K562 (cell line): ENCODE measurements at regions not wholly inside any gene's neighbourhood (a gene's known extent, or its start where the extent isn't known, plus 50 kb on each side); places are given as distances from the start of the nearest gene placed in this dataset.

Experiments used
- ATAC-seq: fragments of 200-7000 bp; cut with Tn5 transposase; 3 replicates; pipeline ENCODE4 v1.9.1; 2020; ENCODE audit warnings: moderate library complexity
- BruUV-seq: library from RNA; stranded (reverse); fragments of 400-500 nt; replicated peaks from 2 replicates; lab custom pipeline; 2021; lab: Mats Ljungman, UMichigan
- CTCF ChIA-PET: fragments of 300-600 bp; formaldehyde crosslinking; extraction: SDS; loops from one replicate; lab custom pipeline; 2021; ENCODE audit warnings: low intra/inter-chr PET ratio; lab: Yijun Ruan, JAX
- POLR2A ChIA-PET: fragments of 300-600, 350-650 bp; sonication (Branson Sonifier 250); formaldehyde crosslinking; extraction: SDS; loops from one replicate; lab custom pipeline; 2021; ENCODE audit warnings: antibody characterized with exemption, inconsistent platforms; lab: Yijun Ruan, JAX
- DNase-seq, 4 experiments: peaks; one replicate each; pipeline versions ENCODE4 v3.0.0 to v3.0.0-alpha.2; 2011 to 2018; ENCODE audit warnings: low spot score in 3 of 4, mixed read lengths in 3 of 4; ENCODE audit errors: extremely low read depth in 1 of 4
- FAIRE-seq: peaks from 2 replicates; lab custom pipeline; 2011; peaks lifted over from hg19 to GRCh38; lab: Jason Lieb, UNC
- H2AFZ ChIP-seq: 2 replicates; pipeline ENCODE4 v1.6.0; 2011; ENCODE audit warnings: low read depth, low read length, control low read depth, inconsistent platforms
- H3K27ac ChIP-seq: fragments of 200-600 bp; 3 replicates; pipeline ENCODE4 v1.8.0; 2011; ENCODE audit warnings: low read depth, mild to moderate bottlenecking, control low read depth, inconsistent platforms, low read length, moderate library complexity, mixed read lengths; ENCODE audit errors: extremely low read depth
- H3K27me3 ChIP-seq, 2 experiments: fragments of 300-600 bp in 1 of 2; 2 replicates in 1 of 2; 3 replicates in 1 of 2; pipeline versions ENCODE4 v1.6.0 to v1.8.0; 2011; ENCODE audit warnings: inconsistent platforms in 2 of 2, low read length in 2 of 2, mild to moderate bottlenecking in 1 of 2, mixed read lengths in 1 of 2, moderate library complexity in 1 of 2; ENCODE audit not compliant: control insufficient read depth in 2 of 2, insufficient read depth in 2 of 2
- H3K36me3 ChIP-seq: fragments of 300-600 bp; 3 replicates; pipeline ENCODE4 v1.8.0; 2011; ENCODE audit warnings: mild to moderate bottlenecking, low read length, inconsistent platforms; ENCODE audit not compliant: control insufficient read depth, insufficient read depth
- H3K4me1 ChIP-seq, 2 experiments: fragments of 200-600 bp in 1 of 2; replicated peaks in 1 of 2; 2 replicates in 1 of 2; 3 replicates in 1 of 2; pipeline versions ENCODE4 v1.5.1 to v1.8.0; 2011; ENCODE audit warnings: inconsistent platforms in 2 of 2, low read length in 2 of 2, mild to moderate bottlenecking in 1 of 2, mixed read lengths in 1 of 2, moderate library complexity in 1 of 2; ENCODE audit not compliant: control insufficient read depth in 2 of 2, insufficient read depth in 2 of 2
- H3K4me2 ChIP-seq: 2 replicates; pipeline ENCODE4 v1.6.1; 2011; ENCODE audit warnings: low read length, control low read depth, inconsistent platforms, mixed read lengths; ENCODE audit not compliant: insufficient read depth
- H3K4me3 ChIP-seq: fragments of 200-600 bp; sonication (generic), shearing (Covaris generic); 2 replicates; pipeline ENCODE4 v1.5.1; 2016; ENCODE audit warnings: control low read depth, inconsistent platforms
- H3K79me2 ChIP-seq: fragments of 200-600 bp; 3 replicates; pipeline ENCODE4 v1.8.0; 2011; ENCODE audit warnings: low read length, inconsistent platforms; ENCODE audit not compliant: control insufficient read depth, insufficient read depth
- H3K9ac ChIP-seq, 2 experiments: 2 replicates each; pipeline versions ENCODE4 v1.6.0 to v1.6.1; 2011; ENCODE audit warnings: low read depth in 2 of 2, low read length in 2 of 2, control low read depth in 1 of 2, inconsistent platforms in 1 of 2, mild to moderate bottlenecking in 1 of 2, mixed read lengths in 1 of 2; ENCODE audit not compliant: insufficient read depth in 1 of 2
- H3K9me1 ChIP-seq: one replicate; pipeline ENCODE4 v1.6.0; 2011; ENCODE audit warnings: inconsistent platforms, mild to moderate bottlenecking, low read length, moderate library complexity; ENCODE audit not compliant: control insufficient read depth, insufficient read depth
- H3K9me3 ChIP-seq: replicated peaks from 2 replicates; pipeline ENCODE4 v1.5.1; 2011; ENCODE audit warnings: low read depth, low read length, inconsistent platforms; ENCODE audit not compliant: control insufficient read depth, insufficient read depth
- H4K20me1 ChIP-seq: replicated peaks from 2 replicates; pipeline ENCODE4 v1.6.1; 2011; ENCODE audit warnings: low read length, inconsistent platforms, mixed read lengths; ENCODE audit not compliant: control insufficient read depth, insufficient read depth
- BRD9 ChIP-seq: fragments of 450-650 bp; IDR thresholded peaks from 2 replicates; pipeline ENCODE4 v1.6.1; 2018; ENCODE audit warnings: low read depth; ENCODE audit not compliant: partially characterized antibody
- FOSL1 ChIP-seq: fragments of 200-800 bp; sonication (Bioruptor generic); conservative IDR thresholded peaks from 2 replicates; pipeline ENCODE4 v1.6.1; 2016; ENCODE audit warnings: missing genetic modification characterization, missing compliant biosample characterization
- MECOM ChIP-seq: fragments of 250-450 bp; sonication (Bioruptor Pico); IDR thresholded peaks from 2 replicates; pipeline ENCODE4 v1.8.0; 2022; ENCODE audit warnings: inconsistent platforms
- NEUROD1 ChIP-seq: fragments of 150-350 bp; IDR thresholded peaks from 2 replicates; pipeline ENCODE4 v1.6.1; 2014; ENCODE audit warnings: borderline replicate concordance, low read length, low read depth; ENCODE audit not compliant: partially characterized antibody
- POLR2A ChIP-seq: fragments of 450-650 bp; conservative IDR thresholded peaks from 2 replicates; pipeline ENCODE4 v1.6.1; 2016
- PPARD ChIP-seq: fragments of 250-450 bp; sonication (Bioruptor Pico); IDR thresholded peaks from 2 replicates; pipeline ENCODE4 v1.8.0; 2022; ENCODE audit warnings: inconsistent platforms, mild to moderate bottlenecking, moderate library complexity
- RBM22 ChIP-seq: fragments of 200-400 bp; formaldehyde crosslinking; IDR thresholded peaks from 2 replicates; pipeline ENCODE4 v1.6.1; 2018; ENCODE audit warnings: low read length, low read depth; ENCODE audit not compliant: poor library complexity, severe bottlenecking
- SAP30 ChIP-seq: fragments of 200-600 bp; sonication (generic); IDR thresholded peaks from 2 replicates; pipeline ENCODE4 v1.6.1; 2012; ENCODE audit warnings: borderline replicate concordance, low read depth, mild to moderate bottlenecking, moderate library complexity, low read length, control low read depth, inconsistent platforms; ENCODE audit not compliant: insufficient read depth, poor library complexity, severe bottlenecking
- TSC22D4 ChIP-seq: fragments of 450-650 bp; IDR thresholded peaks from 2 replicates; pipeline ENCODE4 v1.6.1; 2016; ENCODE audit warnings: missing genetic modification characterization, missing biosample characterization, control low read depth
- ZKSCAN1 ChIP-seq: fragments of 150-350 bp; IDR thresholded peaks from 2 replicates; pipeline ENCODE4 v1.6.1; 2016; ENCODE audit warnings: low read depth, low read length
- ZNF165 ChIP-seq: fragments of 250-450 bp; sonication (Bioruptor Pico); IDR thresholded peaks from 2 replicates; pipeline ENCODE4 v1.4.0; 2020; ENCODE audit warnings: borderline replicate concordance
- WGBS: fragments of 100-300 bp; shearing (Covaris generic); methylation state at CpG from one replicate; pipeline ENCODE4 v1.1.6; 2016; ENCODE audit warnings: low coverage, mixed read lengths; ENCODE audit not compliant: insufficient coverage; ENCODE audit errors: missing lambda C conversion rate; 5-methylcytosine and 5-hydroxymethylcytosine counted together
- in situ Hi-C: fragments of 300-500 bp; cut with MboI; formaldehyde crosslinking; loops from 4 replicates; pipeline ENCODE4 v1.15.0; 2018; ENCODE audit warnings: inconsistent platforms, mixed read lengths
- intact Hi-C: fragments of 100-400 bp; cut with micrococcal nuclease; formaldehyde crosslinking; loops from 2 replicates; pipeline ENCODE4 v1.14.2; 2022
- TF ChIP-seq, protein P1 (sequence below), 2 experiments: IDR thresholded peaks; 2 replicates each; pipeline ENCODE4 v1.6.1; 2011; ENCODE audit warnings: borderline replicate concordance in 1 of 2, control low read depth in 1 of 2, low read depth in 1 of 2, low read length in 1 of 2, mild to moderate bottlenecking in 1 of 2, mixed read lengths in 1 of 2, moderate library complexity in 1 of 2; ENCODE audit not compliant: insufficient read depth in 1 of 2, insufficient read length in 1 of 2, poor library complexity in 1 of 2, severe bottlenecking in 1 of 2; ENCODE audit errors: extremely low read depth in 1 of 2

DNA sequence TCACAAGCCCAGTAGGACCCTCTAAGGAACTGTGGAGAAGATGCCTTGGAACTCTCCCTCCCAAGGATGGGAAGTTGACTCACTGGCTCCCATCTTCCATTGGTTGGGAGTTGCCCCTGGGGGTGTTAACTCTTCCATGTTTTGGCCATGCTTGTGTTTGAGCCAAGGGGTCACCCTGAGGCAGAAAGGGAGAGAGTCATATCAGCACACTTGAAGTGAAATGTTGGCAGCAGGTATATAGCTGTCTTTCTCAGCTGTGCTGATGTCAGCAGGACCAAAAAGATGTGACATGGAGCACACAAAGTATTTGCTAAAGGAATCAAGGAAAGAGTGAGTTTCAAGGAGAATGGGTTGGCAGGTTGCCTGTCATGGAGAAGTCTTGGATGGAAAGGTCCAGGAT is 359.4 kb downstream of the RPS24 start:
- peaks cover 7 to 21% of the 10 kb centered on the region in 2 experiments for H3K27me3 ChIP-seq
- no peak overlapping the region for H3K4me3 ChIP-seq
- H3K36me3 ChIP-seq = no peaks in the 10 kb centered on the region
- POLR2A ChIA-PET = interaction anchor here (0.7 to 1.3 kb wide), 2 partner anchors 12 to 21 kb away, joined by 4 read pairs; no protein-coding TSS in a partner anchor
- in situ Hi-C loops = no loop called here
- H3K9ac ChIP-seq = no peak overlapping the region
- DNase-seq = no peak
- no peaks in the 10 kb centered on the region for H3K9me3 ChIP-seq
- TF ChIP-seq ZKSCAN1 (no peak), MECOM (CRISPR knock-in tag) (no peak), TSC22D4 (tag) (no peak)
- TF ChIP-seq, all 486 proteins: peak for 0
- no peak overlapping the region for H3K4me2 ChIP-seq
- H3K79me2 ChIP-seq = no peaks in the 10 kb centered on the region
- intact Hi-C loops = no loop called here
- BruUV-seq = no TSS peak
- H3K27ac ChIP-seq = no peak overlapping the region
- no peak overlapping the region for H2AFZ ChIP-seq
- ATAC-seq (no peak), FAIRE-seq (no peak)
- CTCF ChIA-PET = no interaction called here
- H3K9me1 ChIP-seq = peaks cover 4% of the 10 kb centered on the region
- no peaks in the 10 kb centered on the region for H3K4me1 ChIP-seq
- peaks cover 3% of the 10 kb centered on the region; the same call in 1 of the 2 replicates for H4K20me1 ChIP-seq

DNA sequence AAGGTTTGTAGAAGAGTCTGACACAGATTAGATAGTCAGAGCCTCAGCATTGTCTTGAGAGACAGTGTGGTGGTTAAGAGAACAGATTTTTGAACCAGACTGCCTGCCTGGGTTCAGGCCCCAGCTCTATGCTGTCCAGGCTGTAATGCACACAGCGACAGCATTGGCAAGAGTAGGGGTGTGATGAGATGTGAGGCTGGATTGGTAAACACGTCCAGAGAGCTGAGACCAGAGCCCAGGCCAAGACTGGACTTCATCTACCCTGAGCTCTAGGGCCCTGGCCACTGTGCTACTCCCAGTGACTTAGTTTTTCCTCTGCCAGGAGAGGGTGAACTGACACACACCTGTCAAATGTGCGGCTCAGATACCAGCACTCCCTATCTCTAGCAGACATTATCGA is 360.4 kb downstream of the RPS24 start:
- ATAC-seq = no peak
- Histone ChIP-seq H3K4me1 (no peaks in the 10 kb centered on the region), H3K9me3 (no peaks in the 10 kb centered on the region), H3K36me3 (no peaks in the 10 kb centered on the region), H3K9me1 (peaks cover 4% of the 10 kb centered on the region), H3K9ac (no peak overlapping the region)
- POLR2A ChIA-PET = interaction anchor here (0.7 kb wide), 2 partner anchors 15 to 1036 kb away, joined by 4 read pairs; no protein-coding TSS in a partner anchor
- in situ Hi-C loops = no loop called here
- FAIRE-seq = no peak
- WGBS = 0% methylated on average over 4 of the region's 4 CpGs
- TF ChIP-seq RBM22 = no peak
- TF ChIP-seq BRD9 = no peak
- no peak for TF ChIP-seq PPARD
- no peak for TF ChIP-seq NEUROD1
- no peak for TF ChIP-seq POLR2A
- TF ChIP-seq, protein P1, sequence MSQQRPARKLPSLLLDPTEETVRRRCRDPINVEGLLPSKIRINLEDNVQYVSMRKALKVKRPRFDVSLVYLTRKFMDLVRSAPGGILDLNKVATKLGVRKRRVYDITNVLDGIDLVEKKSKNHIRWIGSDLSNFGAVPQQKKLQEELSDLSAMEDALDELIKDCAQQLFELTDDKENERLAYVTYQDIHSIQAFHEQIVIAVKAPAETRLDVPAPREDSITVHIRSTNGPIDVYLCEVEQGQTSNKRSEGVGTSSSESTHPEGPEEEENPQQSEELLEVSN (IDR thresholded peaks at IDR 0.05; ENCODE audit: borderline replicate concordance in 1 of 2, extremely low read depth in 1 of 2, insufficient read depth in 1 of 2, insufficient read length in 1 of 2, low read depth in 1 of 2, low read length in 1 of 2, poor library complexity in 1 of 2, severe bottlenecking in 1 of 2) = no peak
- no peak for TF ChIP-seq FOSL1
- no peak for TF ChIP-seq SAP30
- TF ChIP-seq ZNF165 (CRISPR knock-in tag) = no peak
- TF ChIP-seq, all 486 proteins: peak for 0
- H3K79me2 ChIP-seq = no peaks in the 10 kb centered on the region
- H3K4me3 ChIP-seq = no peak overlapping the region
- H3K27ac ChIP-seq = no peak overlapping the region
- peaks cover 3% of the 10 kb centered on the region; the same call in 1 of the 2 replicates for H4K20me1 ChIP-seq
- intact Hi-C loops = no loop called here
- no peak for DNase-seq
- no peak overlapping the region for H3K4me2 ChIP-seq
- H2AFZ ChIP-seq = no peak overlapping the region
- peaks cover 7 to 12% of the 10 kb centered on the region in 2 experiments for H3K27me3 ChIP-seq
- CTCF ChIA-PET = no interaction called here
- no TSS peak for BruUV-seq
